K562 (cell line): ENCODE measurements at regions not wholly inside any gene's neighbourhood (a gene's known extent, or its start where the extent isn't known, plus 50 kb on each side); places are given as distances from the start of the nearest gene placed in this dataset.

ENCODE experiments used
- ATAC-seq: fragments of 200-7000 bp; cut with Tn5 transposase; 3 replicates; pipeline ENCODE4 v1.9.1; 2020; ENCODE audit warnings: moderate library complexity
- BruUV-seq: library from RNA; stranded (reverse); fragments of 400-500 nt; replicated peaks from 2 replicates; lab custom pipeline; 2021; lab: Mats Ljungman, UMichigan
- CTCF ChIA-PET: fragments of 300-600 bp; formaldehyde crosslinking; extraction: SDS; loops from one replicate; lab custom pipeline; 2021; ENCODE audit warnings: low intra/inter-chr PET ratio; lab: Yijun Ruan, JAX
- POLR2A ChIA-PET: fragments of 300-600, 350-650 bp; sonication (Branson Sonifier 250); formaldehyde crosslinking; extraction: SDS; loops from one replicate; lab custom pipeline; 2021; ENCODE audit warnings: antibody characterized with exemption, inconsistent platforms; lab: Yijun Ruan, JAX
- DNase-seq, 4 experiments: peaks; one replicate each; pipeline versions ENCODE4 v3.0.0 to v3.0.0-alpha.2; 2011 to 2018; ENCODE audit warnings: low spot score in 3 of 4, mixed read lengths in 3 of 4; ENCODE audit errors: extremely low read depth in 1 of 4
- FAIRE-seq: peaks from 2 replicates; lab custom pipeline; 2011; peaks lifted over from hg19 to GRCh38; lab: Jason Lieb, UNC
- H2AFZ ChIP-seq: 2 replicates; pipeline ENCODE4 v1.6.0; 2011; ENCODE audit warnings: low read depth, low read length, control low read depth, inconsistent platforms
- H3K27ac ChIP-seq: fragments of 200-600 bp; 3 replicates; pipeline ENCODE4 v1.8.0; 2011; ENCODE audit warnings: low read depth, mild to moderate bottlenecking, control low read depth, inconsistent platforms, low read length, moderate library complexity, mixed read lengths; ENCODE audit errors: extremely low read depth
- H3K27me3 ChIP-seq, 2 experiments: fragments of 300-600 bp in 1 of 2; 2 replicates in 1 of 2; 3 replicates in 1 of 2; pipeline versions ENCODE4 v1.6.0 to v1.8.0; 2011; ENCODE audit warnings: inconsistent platforms in 2 of 2, low read length in 2 of 2, mild to moderate bottlenecking in 1 of 2, mixed read lengths in 1 of 2, moderate library complexity in 1 of 2; ENCODE audit not compliant: control insufficient read depth in 2 of 2, insufficient read depth in 2 of 2
- H3K36me3 ChIP-seq: fragments of 300-600 bp; 3 replicates; pipeline ENCODE4 v1.8.0; 2011; ENCODE audit warnings: mild to moderate bottlenecking, low read length, inconsistent platforms; ENCODE audit not compliant: control insufficient read depth, insufficient read depth
- H3K4me1 ChIP-seq, 2 experiments: fragments of 200-600 bp in 1 of 2; replicated peaks in 1 of 2; 2 replicates in 1 of 2; 3 replicates in 1 of 2; pipeline versions ENCODE4 v1.5.1 to v1.8.0; 2011; ENCODE audit warnings: inconsistent platforms in 2 of 2, low read length in 2 of 2, mild to moderate bottlenecking in 1 of 2, mixed read lengths in 1 of 2, moderate library complexity in 1 of 2; ENCODE audit not compliant: control insufficient read depth in 2 of 2, insufficient read depth in 2 of 2
- H3K4me2 ChIP-seq: 2 replicates; pipeline ENCODE4 v1.6.1; 2011; ENCODE audit warnings: low read length, control low read depth, inconsistent platforms, mixed read lengths; ENCODE audit not compliant: insufficient read depth
- H3K4me3 ChIP-seq: fragments of 200-600 bp; sonication (generic), shearing (Covaris generic); 2 replicates; pipeline ENCODE4 v1.5.1; 2016; ENCODE audit warnings: control low read depth, inconsistent platforms
- H3K79me2 ChIP-seq: fragments of 200-600 bp; 3 replicates; pipeline ENCODE4 v1.8.0; 2011; ENCODE audit warnings: low read length, inconsistent platforms; ENCODE audit not compliant: control insufficient read depth, insufficient read depth
- H3K9ac ChIP-seq, 2 experiments: 2 replicates each; pipeline versions ENCODE4 v1.6.0 to v1.6.1; 2011; ENCODE audit warnings: low read depth in 2 of 2, low read length in 2 of 2, control low read depth in 1 of 2, inconsistent platforms in 1 of 2, mild to moderate bottlenecking in 1 of 2, mixed read lengths in 1 of 2; ENCODE audit not compliant: insufficient read depth in 1 of 2
- H3K9me1 ChIP-seq: one replicate; pipeline ENCODE4 v1.6.0; 2011; ENCODE audit warnings: inconsistent platforms, mild to moderate bottlenecking, low read length, moderate library complexity; ENCODE audit not compliant: control insufficient read depth, insufficient read depth
- H3K9me3 ChIP-seq: replicated peaks from 2 replicates; pipeline ENCODE4 v1.5.1; 2011; ENCODE audit warnings: low read depth, low read length, inconsistent platforms; ENCODE audit not compliant: control insufficient read depth, insufficient read depth
- H4K20me1 ChIP-seq: replicated peaks from 2 replicates; pipeline ENCODE4 v1.6.1; 2011; ENCODE audit warnings: low read length, inconsistent platforms, mixed read lengths; ENCODE audit not compliant: control insufficient read depth, insufficient read depth
- CBX5 ChIP-seq: IDR thresholded peaks from 2 replicates; pipeline ENCODE4 v1.6.1; 2014; ENCODE audit warnings: low read depth, borderline replicate concordance
- CEBPB ChIP-seq: fragments of 450-650 bp; IDR thresholded peaks from 2 replicates; pipeline ENCODE4 v1.6.1; 2016; ENCODE audit warnings: missing genetic modification characterization, missing compliant biosample characterization
- CREBBP ChIP-seq: IDR thresholded peaks from one replicate; pipeline ENCODE4 v1.6.1; 2012; ENCODE audit warnings: low read depth, mild to moderate bottlenecking, control low read depth, inconsistent platforms, low read length
- HNRNPH1 ChIP-seq: fragments of 200-400 bp; formaldehyde crosslinking; optimal IDR thresholded peaks from 2 replicates; pipeline ENCODE3; 2017; ENCODE audit warnings: low read depth, mild to moderate bottlenecking, low read length, moderate library complexity
- SAFB ChIP-seq: fragments of 200-400 bp; formaldehyde crosslinking; IDR thresholded peaks from 2 replicates; pipeline ENCODE4 v1.6.1; 2017; ENCODE audit warnings: low read depth, low read length, borderline replicate concordance
- SMARCA5 ChIP-seq: fragments of 450-650 bp; IDR thresholded peaks from 2 replicates; pipeline ENCODE4 v1.6.1; 2016
- SRSF1 ChIP-seq: fragments of 200-400 bp; formaldehyde crosslinking; IDR thresholded peaks from 2 replicates; pipeline ENCODE4 v1.6.1; 2017; ENCODE audit warnings: mild to moderate bottlenecking, low read depth, low read length, moderate library complexity
- ZBED1 ChIP-seq: IDR thresholded peaks from 2 replicates; pipeline ENCODE4 v1.6.1; 2014
- ZBTB40 ChIP-seq, 2 experiments: fragments of 450-650 bp in 1 of 2; sonication (generic) in 1 of 2; formaldehyde crosslinking in 1 of 2; IDR thresholded peaks; 2 replicates each; pipeline versions ENCODE4 v1.7.1 to v1.9.0; 2016 to 2022; ENCODE audit warnings: inconsistent platforms in 1 of 2, mild to moderate bottlenecking in 1 of 2, missing genetic modification reagents in 1 of 2
- ZBTB8A ChIP-seq: fragments of 450-650 bp; IDR thresholded peaks from 2 replicates; pipeline ENCODE4 v1.6.1; 2018; ENCODE audit warnings: mild to moderate bottlenecking, moderate library complexity; ENCODE audit not compliant: partially characterized antibody
- ZFPM2 ChIP-seq: fragments of 250-450 bp; sonication (Bioruptor Pico); IDR thresholded peaks from 2 replicates; pipeline ENCODE4 v1.5.1; 2022; ENCODE audit warnings: mild to moderate bottlenecking
- ZKSCAN8 ChIP-seq: fragments of 200-800 bp; sonication (Bioruptor generic); IDR thresholded peaks from 2 replicates; pipeline ENCODE4 v1.6.1; 2016; ENCODE audit warnings: missing genetic modification characterization, missing compliant biosample characterization
- ZSCAN32 ChIP-seq: fragments of 450-650 bp; formaldehyde crosslinking; IDR thresholded peaks from 2 replicates; pipeline ENCODE4 v1.4.0; 2020; ENCODE audit warnings: mild to moderate bottlenecking, moderate library complexity
- WGBS: fragments of 100-300 bp; shearing (Covaris generic); methylation state at CpG from one replicate; pipeline ENCODE4 v1.1.6; 2016; ENCODE audit warnings: low coverage, mixed read lengths; ENCODE audit not compliant: insufficient coverage; ENCODE audit errors: missing lambda C conversion rate; 5-methylcytosine and 5-hydroxymethylcytosine counted together
- in situ Hi-C: fragments of 300-500 bp; cut with MboI; formaldehyde crosslinking; loops from 4 replicates; pipeline ENCODE4 v1.15.0; 2018; ENCODE audit warnings: inconsistent platforms, mixed read lengths
- intact Hi-C: fragments of 100-400 bp; cut with micrococcal nuclease; formaldehyde crosslinking; loops from 2 replicates; pipeline ENCODE4 v1.14.2; 2022

- FAIRE-seq (no peak), ATAC-seq (no peak), DNase-seq (no peak)
- Histone ChIP-seq H3K27me3 (peaks cover 9 to 36% of the 10 kb centered on the region in 2 experiments; a peak in 3 of 5 replicates), H3K4me3 (no peak overlapping the region), H3K9ac (no peak overlapping the region), H3K36me3 (no peaks in the 10 kb centered on the region), H2AFZ (no peak overlapping the region), H4K20me1 (peaks cover 7% of the 10 kb centered on the region; the same call in 1 of the 2 replicates), H3K4me2 (no peak overlapping the region), H3K4me1 (peaks cover 7 to 11% of the 10 kb centered on the region in 2 experiments; a peak in 3 of 5 replicates), H3K79me2 (no peaks in the 10 kb centered on the region), H3K9me1 (no peaks in the 10 kb centered on the region), H3K9me3 (no peaks in the 10 kb centered on the region), H3K27ac (no peak overlapping the region)
- TF ChIP-seq SRSF1 (no peak), ZFPM2 (CRISPR knock-in tag) (no peak), SMARCA5 (no peak), ZSCAN32 (no peak), HNRNPH1 (no peak), ZBED1 (no peak), ZBTB40 (IDR thresholded peaks at IDR 0.05) (no peak), ZBTB40 (CRISPR knock-in tag; IDR thresholded peaks at IDR 0.05) (no peak), SAFB (no peak), CEBPB (tag) (no peak), ZKSCAN8 (no peak), CBX5 (no peak), ZBTB8A (no peak), CREBBP (no peak)
- intact Hi-C loops (no loop called here), in situ Hi-C loops (no loop called here)
- 15% methylated on average over 5 of the region's 5 CpGs for WGBS
- no TSS peak for BruUV-seq
- POLR2A ChIA-PET = interaction anchor here (0.7 to 1.8 kb wide), 4 partner anchors 9 to 1186 kb away, joined by 3 to 5 read pairs (median 4); no protein-coding TSS in a partner anchor
- CTCF ChIA-PET = no interaction called here
Measured at GRCh38 chr7:45238806-45239205, 81.2 kb downstream of the RAMP3 start.
